HG02943 (cell line): ENCODE measurements at regions not wholly inside any gene's neighbourhood (a gene's known extent, or its start where the extent isn't known, plus 50 kb on each side); places are given as distances from the start of the nearest gene placed in this dataset.
A peak's percentile ranks its signal among the peaks of the same experiment; 100 is the strongest.
"Not testable (repeated sequence)": the region's sequence is repeated elsewhere in the genome, so short reads cannot be mapped to it uniquely, and the experiment has no call there.

Source experiments
- ATAC-seq: cut with Tn5 transposase; IDR thresholded peaks from one replicate; pipeline ENCODE4 v1.9.1; 2021; ENCODE audit warnings: mild to moderate bottlenecking, low read depth, moderate library complexity; ENCODE audit not compliant: unreplicated experiment

DNA sequence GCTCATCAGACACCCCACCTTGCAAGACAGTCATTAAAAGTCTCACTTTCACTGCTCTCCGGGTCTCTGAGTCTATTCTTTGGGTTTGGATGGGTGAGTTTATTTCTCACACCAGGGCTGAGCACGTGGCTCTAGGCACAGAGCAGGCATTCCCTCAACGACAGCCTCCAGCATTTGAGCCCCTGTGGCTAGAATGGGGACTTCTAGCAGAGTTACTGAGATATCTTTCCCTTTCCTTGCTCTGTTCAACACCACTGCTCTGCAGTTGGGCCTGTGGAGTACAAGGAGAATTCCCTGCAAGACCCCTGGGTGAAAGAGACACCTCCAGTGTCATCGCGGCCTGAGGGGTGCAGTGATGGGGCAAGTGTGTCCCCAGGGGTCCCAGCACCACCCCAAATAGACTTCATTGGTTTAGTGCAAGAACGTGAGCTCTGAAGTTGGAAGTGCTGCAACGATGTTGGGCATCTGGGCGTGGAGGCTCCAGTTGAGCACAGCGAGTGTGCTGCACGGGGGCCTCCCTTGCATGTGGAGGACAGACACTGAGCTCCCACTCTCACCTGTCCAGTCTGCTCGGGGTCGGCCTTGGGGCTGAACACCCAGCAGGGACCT, 184.1 kb upstream of the HS6ST1 start:
- ATAC-seq: no peak

DNA sequence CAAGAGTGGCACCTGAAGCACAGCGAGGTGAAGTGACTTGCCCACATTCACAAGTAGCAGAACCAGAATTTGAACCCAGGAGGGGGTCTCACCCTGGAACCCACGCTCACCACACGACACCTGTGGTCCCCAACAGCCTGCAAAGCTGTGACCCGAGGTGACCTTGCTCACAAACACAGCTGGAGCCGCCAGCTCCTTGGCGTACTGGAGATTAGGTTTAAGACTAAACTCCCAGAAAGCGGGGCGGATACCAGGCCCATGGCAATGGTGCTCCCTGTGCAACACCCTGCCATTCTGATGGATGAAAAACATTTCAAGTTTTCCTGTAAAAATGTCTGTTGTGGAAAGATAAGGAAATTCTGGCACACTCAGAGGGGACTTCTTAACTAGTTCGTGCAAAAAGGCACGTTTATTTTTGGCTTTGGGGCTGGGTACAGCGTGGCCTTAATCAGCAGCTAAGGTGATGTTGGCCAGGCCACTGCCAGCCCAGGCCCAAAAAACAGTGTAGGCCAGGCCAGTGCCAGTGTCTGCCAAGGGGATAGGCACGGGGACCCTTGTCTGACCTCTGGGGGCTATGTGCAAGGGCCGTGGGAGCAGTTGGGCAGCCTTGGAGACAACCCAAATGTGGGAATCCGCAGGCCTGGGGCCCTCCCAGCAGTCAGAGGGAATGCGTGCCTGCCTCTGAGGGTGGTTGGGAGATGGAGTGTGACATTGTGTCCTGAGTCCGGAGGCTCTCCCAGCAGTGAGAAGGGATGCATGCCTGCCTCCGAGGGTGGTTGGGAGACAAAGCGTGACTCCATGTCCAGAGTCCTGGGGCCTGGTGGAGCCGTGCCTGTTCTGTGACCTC, 185.0 kb upstream of the HS6ST1 start:
- no peak for ATAC-seq

DNA sequence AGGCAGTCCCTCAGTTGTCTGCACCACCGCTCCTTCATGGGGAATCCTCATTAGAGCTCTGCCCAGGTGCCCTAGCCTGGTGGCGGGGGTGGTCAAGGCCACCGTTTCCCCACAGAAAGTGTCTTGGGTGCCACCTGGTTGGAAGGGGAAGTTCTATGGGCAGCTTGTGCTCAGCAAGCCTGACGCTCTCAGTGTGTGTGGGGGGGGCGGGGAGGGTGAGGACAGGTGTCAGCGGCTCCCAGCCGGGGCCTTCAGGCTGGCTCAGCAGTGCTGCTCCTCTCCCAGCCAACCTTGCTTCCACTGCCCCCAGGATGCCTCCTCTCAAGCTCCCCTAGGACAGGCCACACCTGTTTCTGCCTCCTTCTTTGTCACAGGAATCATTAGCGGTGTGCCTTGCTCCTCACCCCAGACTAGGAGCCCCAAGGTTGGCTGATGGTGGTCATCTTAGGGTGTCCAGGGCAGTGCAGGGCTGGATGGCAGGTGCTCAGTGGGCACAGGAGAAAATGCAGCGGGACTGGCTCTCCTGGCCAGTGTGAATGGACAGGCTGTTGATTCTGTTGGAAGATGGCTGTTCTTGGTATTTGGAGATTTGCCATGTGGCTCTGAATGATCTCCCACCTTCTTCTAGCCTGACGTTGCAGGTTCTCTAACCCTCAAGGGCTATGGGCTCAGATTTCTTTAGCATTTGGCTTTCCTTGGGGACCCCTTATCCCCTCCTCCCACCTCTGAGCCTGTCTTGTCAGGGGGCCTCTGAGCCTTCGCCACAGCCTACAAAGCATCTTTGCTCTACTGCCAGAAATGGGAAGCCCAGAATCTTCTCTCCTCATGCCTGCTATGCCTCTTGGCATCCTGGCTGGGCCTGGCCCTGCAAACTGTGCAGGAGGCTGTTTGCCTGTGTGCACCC, 185.8 kb upstream of the HS6ST1 start:
- no peak for ATAC-seq

DNA sequence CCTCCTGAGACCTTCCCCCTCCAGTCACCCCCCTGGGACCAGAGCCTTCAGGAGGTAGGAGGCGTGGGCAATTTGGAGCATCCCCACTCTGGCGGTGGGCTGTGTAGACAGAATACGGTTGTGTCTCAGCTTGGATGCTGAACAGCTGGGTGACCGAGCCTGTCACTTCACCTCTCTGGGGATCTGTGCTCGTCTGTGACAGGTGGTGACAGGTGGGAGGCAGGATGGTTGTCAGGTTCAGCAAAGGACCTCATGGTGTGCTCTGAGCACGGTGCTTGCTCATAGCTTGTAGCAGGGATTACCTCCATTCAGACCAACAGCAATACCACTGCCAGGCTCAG, 186.5 kb upstream of the HS6ST1 start:
- no peak for ATAC-seq

DNA sequence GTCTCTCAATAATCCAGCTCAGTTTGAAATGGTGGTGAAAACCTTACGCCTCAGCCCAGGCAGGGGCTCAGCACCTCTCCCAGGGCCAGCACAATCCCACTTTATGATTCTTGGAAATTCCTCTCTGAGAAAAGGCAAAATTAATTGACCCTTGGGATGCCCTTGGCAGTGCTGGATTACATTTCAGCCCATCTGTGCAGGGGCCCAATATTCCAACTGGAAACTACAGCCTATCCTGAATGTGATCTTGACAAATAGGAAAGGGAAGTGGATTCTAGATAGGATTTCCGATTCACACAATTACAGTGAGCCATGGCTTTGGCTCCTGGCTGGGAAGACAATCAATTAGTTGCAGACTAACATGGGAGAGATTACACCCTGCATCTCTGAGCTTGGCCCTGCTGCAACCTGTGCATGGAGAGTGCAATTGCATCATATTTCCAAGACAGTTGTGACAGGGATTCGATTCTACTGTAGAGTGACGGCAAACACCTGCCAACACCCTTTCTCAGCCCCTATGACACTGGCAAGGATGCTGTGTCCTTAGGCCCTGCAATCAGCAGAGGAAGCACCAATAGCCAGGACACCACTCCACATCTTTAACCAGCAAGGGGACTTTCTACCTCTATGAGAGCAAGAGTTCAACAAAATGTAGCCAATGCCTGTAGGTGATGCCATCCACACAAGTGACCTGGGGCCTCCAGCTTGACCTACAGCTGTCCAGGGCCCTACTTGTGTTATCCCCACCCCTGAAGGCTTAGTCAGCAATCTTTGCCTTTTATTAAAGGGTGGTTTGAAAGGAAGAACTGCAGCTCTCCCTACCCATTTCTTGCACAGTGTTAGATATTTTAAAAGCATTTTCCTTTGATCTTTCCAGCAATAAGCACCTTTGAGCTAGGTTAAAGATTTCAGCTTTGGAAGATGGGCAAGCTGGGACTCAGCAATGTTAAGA, 187.2 kb upstream of the HS6ST1 start:
- no peak for ATAC-seq

DNA sequence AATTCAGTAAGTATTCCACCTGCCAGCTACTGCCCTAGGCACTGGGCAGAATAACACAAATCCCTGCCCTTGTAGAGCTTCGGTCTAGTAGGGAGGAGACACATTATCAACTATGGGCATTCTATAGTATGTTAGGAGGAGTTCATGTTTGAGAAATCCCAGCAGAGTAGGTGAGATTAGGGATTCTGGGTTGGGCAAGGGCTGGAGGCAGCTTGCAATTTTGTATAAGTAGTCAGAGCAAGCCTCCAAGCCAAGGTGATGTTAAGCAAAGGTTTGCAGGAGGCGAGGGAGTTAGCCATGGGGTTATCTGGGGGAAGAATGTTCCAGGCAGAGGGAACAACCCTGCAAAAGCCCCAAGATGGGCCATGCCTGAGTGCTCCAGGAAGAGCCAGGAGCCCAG, 187.9 kb upstream of the HS6ST1 start:
- ATAC-seq: no peak

DNA sequence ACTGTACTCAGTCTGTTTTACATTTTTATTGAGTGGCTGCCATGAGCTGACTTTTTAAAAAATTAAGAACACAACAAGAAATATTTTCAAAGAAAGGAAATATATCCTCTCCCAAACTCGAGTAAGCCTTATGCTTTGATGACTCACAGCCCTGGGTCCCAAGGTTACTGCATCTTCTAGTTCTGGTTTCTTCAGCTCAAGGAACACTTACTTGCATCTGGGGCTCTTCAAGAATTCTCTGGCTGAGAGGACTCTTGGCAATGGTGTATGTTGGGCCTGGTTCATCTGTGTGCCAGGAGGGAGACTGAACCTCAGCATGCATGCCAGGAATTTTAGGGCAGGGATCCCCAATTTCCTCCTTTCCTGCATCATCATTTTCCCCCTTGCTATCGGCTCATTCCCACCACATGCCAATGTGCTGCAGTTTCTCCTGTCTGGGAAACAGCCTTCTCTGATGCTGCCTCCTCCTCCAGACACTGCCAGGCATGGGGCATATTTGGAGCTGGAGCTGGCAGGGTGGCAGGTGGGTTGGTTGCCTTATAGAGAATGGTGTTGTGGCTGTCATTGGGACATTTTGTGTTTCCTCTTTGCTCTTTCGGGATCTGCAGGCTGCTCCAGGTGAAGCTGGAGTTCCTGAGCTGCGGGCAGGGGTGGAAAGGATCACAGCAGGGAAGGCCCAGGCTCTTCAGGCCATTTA, 192.2 kb upstream of the HS6ST1 start:
- ATAC-seq: no peak

DNA sequence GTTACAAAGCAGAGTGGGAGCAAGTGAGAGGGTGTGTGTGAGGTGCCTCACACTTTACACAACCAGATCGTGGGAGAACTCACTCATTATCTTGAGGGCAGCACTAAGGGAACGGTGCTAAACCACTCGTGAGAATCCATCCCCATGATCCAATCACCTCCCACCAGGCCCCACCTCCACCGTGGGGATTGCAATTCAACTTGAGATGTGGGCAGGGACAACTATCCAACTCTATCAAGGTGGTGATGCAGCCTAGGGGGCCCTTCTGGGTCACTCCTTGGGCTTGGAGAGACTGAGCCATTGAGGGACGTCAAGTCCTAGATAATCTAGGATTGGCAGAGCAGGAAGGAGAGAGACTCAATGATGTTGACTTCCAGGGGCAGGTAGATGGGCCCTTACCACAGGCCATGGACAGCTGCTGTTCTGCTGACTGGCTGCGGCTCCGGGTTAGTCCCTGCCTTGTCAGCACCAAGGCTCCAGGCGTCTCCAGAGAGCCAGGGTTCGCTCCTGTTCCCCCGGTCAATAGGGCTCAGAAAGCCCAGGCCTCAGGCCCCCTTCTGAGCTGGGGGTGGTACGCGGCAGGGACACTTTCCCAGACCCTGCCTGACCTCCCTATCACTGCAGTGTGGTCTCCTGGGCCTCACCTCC, 193.2 kb upstream of the HS6ST1 start:
- no peak for ATAC-seq

DNA sequence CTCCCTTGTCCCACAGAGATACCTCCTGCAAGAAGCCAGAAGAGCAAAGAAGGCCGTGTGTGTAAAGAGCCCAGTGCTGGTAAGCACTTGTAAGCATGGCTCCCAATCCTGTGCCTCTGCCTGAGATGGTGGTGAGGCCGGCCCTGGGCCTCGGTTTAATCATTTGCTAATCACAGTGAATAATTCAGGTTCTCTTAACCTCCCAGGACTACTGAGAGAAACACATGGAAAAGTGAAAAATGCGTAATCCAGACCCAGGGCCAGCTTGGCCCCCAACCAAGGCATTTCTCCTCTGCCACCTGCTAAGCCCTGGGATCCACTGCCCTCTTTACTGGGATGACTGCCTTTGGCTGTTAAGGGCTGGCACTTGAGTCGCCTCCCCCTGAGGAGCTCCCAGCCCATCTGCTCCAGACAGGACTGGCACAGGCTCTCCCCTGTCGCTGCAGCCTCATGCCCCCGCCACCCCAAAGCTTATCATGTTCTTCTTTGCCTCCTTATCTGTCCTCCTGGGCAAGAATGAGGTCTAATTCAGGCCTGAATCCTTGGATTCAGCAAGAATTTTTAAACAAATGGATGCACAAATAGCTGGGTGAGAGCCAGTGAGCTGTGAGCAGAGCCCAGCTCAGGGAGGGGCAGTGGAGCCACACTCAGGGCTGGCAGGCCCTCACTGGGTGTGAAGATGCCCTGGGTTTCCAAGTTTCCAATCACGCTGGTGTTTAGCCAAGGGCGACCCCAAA, 193.9 kb upstream of the HS6ST1 start:
- no peak for ATAC-seq

DNA sequence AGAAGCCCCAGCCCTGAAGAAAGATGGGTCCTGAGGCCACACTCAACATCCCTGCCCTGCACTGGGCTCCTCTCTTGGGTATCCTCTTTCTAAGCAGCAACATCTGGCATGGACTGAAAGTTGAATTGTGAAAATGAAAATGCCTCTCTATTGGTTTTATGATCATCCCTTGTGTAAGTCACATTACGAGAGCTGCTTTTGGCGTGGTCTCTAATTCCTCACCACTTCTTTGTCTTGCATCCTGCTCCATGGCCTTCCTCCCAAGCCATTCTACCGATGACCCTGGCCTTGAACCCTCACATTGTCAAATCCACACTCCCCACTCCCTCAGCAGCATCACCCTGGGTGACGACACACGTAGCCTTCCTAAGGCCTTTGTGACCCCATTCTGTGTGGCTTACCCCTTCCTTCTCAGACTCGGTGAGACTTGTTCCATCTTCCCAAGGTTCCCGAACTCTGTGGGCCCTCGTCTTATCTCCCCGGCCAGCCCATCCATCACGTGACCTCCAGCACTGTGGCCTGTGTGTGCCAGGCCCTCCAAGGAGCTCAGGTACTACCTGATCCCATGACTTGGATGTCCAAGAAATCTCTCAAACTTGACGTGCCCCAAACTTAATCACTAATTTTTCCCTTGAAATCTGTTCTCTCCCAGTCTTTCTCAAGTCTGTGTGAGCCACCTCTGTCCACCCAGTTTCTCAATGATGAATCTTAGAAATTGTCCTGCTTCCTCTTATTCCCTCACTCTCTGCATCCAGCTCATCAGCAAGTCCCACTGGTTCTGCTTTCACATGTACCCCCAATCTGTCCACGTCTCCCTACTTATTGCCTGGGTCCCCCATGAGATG, 194.7 kb upstream of the HS6ST1 start:
- no peak for ATAC-seq

DNA sequence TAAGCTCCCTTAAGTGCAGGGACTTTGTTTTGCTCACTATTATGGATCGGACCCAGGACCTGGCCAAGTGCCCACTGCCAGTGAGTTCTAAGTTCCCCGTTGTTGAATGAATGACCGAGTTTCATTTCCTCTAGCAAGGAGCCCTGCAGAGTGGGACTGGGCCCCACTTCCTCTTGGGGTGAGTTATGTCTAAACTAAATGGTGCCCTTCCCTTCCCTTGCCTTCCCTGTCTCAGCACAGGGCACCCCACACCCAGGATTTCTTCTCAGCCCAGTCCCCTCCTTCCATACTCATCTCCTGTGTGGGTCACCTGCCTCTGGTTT, 195.3 kb upstream of the HS6ST1 start:
- peak; percentile 90 for ATAC-seq

DNA sequence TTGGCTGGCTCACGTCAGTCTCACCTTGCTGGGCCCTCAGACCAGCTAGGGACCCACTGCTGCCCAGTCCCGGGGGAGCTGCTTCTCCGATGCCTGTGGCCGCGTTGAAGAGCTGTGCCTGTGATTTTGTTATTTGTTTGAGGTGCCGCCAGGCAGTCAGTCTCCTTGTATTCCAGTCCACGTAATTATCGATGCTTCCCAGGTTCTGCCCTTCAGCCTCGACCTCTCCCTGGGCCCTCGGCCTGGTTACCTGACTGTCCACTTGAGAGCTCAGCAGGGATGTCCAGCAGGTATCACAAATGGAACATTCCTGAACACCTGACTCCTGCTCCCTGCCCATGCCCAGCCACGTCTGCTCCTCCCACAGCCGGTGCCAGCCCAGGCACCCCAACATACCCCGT, 195.9 kb upstream of the HS6ST1 start:
- ATAC-seq: no peak

DNA sequence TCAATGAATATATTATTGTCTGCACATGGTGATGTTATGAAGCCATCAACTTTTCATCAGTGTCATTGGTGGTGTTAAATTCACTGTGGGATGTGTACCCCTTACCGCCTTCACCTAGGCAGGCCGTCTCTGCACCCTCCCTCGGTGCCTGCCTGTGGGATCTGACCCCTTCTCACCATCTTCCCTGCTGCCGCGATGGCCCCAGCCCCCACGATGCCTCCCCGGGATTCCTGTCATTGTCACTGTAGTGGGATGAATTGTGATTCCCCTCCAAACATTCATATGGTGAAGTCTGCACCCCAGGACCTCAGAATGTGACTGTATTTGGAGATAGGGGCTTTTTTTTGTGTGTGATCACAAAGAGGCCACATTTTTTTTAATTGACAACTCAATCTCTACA, 198.3 kb upstream of the HS6ST1 start:
- ATAC-seq: no peak

DNA sequence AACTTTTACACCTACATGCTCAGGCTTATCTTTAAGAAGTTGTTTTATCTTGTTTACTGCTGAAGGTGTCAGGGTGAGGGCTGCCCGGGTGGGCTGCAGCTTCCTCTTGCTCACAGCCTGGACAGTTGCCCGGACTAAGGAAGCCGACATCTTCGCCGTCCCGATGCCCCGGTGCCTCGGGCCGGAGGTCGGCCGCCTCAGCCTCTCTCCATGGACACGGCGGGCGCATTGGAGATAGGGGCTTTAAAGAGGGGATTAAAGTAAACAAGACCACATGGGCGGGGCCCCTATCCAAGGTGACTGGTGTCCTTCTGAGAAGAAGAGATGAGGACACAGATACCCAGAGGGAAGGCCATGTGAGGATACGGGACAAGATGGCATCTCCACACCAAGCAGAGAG, 200.4 kb upstream of the HS6ST1 start:
- ATAC-seq: not testable (repeated sequence)

DNA sequence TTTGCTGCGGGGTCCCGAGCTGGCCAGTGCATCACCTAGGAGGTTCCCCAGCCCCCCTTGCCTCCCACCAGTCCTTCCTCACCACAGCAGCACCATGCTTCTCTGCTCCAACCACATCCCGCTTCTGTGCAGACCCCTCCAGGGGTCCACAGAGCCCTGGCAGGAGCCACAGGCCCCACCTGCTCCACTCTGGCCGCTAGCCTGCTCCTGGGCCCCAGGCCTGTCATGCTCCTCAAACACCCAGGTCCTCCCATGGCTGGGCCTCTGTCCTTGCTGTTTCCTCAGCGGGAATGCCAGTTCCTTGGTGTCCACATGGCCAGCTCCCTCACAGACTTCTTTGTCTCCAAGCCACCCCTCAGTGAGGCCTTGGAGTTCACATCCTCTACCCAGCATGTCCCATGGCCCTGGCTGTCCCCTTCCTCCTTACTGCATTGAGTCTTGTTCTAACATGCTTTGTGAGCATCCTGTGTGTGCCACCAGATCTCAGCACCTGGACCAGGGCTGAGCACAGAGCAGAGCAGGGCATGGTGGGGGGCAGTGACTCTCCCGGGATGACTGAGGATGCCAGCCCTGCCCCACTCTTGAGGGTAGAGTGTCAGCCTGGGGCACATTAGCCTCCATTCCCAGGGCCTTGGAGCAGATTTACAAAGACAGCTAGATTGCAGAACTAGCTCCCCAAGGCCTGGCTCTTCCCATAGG, 201.0 kb upstream of the HS6ST1 start:
- no peak for ATAC-seq

DNA sequence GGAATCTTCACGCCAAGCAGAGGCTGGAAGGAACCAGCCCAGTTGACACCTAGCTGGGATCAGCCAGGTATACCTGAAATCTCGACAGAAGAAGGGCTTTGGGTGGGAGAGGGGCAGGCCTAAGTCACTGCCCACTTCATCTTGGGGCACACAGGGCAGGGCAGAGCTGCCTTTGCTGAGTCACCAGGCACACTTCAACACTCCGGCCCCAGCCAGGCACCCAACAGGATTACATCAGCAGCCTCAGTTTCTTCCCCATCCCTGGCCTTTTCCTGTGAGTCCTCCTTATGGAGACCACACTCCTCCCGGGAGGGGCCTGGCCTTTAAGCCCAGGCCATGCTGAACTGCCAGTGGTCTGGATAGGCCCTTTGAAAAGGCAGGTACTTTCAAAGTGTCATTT, 201.7 kb upstream of the HS6ST1 start:
- ATAC-seq: no peak

DNA sequence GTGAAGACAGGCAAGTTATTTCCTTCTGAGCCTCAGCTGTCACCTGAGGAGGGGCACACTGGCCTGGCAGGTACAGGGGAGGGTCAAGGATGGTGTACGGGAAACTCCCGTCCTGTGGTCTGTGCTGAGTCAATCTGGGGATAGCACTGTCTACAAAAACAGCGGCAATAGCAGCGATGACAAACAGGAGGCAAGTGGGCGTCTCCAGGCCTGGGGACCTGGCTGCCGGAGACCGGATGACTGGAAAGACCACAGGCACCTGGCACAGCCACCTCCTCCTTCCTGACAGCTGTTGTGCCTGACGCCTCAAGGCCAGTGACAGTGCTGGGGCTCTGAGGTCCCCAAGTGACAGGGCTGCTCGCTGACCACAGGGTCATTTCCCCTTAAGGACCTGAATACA, 202.1 kb upstream of the HS6ST1 start:
- peak; percentile 86 for ATAC-seq
